GM19239 (cell line): ENCODE measurements at regions not wholly inside any gene's neighbourhood (a gene's known extent, or its start where the extent isn't known, plus 50 kb on each side); places are given as distances from the start of the nearest gene placed in this dataset.

Experiments
- DNase-seq: peaks from one replicate; pipeline ENCODE4 v3.0.0; 2011; ENCODE audit warnings: low spot score; ENCODE audit not compliant: insufficient read length
- FAIRE-seq: peaks from 2 replicates; lab custom pipeline; 2011; peaks lifted over from hg19 to GRCh38; lab: Jason Lieb, UNC

GRCh38 chr9:1261266-1261665, 211.1 kb downstream of the DMRT2 start:
- DNase-seq (no peak), FAIRE-seq (no peak)

GRCh38 chr9:1261879-1262766, 212.0 kb downstream of the DMRT2 start:
- no peak for FAIRE-seq

GRCh38 chr9:1267141-1267570, 217.0 kb downstream of the DMRT2 start:
- DNase-seq (peak; percentile 2), FAIRE-seq (no peak)

More at GRCh38 chr9:1261879-1262766, 212.0 kb downstream of the DMRT2 start:
- DNase-seq: no peak

- DNase-seq: no peak
- no peak for FAIRE-seq
These were observed 217.4 kb downstream of the DMRT2 start for GRCh38 chr9:1267581-1267980.

DNA sequence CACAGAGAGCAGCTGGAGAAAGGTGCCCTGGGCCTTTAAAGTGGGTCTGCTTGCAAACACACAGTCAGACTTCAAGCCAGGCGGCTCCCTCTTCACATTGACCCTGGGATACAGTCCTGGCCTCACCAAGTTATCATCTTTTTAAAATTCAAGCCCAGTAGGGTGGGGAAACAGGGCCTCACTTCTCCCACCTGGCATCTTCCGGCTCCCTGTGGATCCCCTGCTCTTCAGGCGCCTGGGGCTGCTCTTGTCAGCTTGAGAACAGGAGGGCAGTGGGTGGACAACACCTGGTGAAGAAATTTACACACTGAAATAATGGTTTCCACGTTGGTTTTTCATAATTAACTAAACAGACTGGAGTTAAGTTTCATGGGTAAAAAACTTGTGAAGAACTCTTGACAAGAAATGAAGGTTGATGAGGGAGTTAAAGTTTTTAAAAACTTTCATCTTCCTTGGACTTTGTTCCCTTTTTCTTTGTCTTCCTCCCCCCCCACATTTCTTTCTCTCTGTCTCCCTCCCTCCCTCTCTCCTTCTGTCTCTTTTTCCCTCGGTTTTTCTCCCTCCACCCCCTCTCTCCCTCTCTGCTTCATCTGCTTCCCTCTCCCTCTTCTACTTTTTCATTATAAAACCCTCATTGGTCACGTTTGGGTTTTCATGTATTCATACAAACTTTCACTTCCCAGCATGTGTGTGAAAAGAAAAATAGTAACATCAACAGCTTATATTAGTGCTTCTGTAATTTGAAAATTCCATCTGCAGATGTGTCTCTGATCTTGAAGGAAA, 219.6 kb downstream of the DMRT2 start:
- DNase-seq (no peak), FAIRE-seq (no peak)

DNA sequence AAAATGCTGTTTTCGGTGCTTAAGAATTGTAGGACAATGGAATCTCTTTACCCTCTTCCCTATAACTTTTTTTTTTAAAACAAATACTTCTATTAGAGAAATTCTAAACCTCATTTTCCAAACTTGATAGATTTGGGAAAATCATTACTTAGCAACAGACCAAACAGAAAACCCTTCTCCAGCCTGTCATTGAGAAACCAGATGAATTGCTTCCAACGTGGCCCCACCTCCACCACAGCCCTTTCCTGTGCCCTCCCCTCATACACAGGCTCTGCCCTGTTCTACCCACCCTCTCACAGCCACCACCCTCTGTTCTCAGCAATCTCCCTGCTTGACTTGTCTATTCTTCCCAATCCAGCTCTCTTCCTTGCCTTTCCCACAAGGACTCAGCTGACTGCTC, 221.2 kb downstream of the DMRT2 start:
- FAIRE-seq: no peak
- DNase-seq: no peak

GRCh38 chr9:1271786-1272185, 221.6 kb downstream of the DMRT2 start:
- DNase-seq (no peak), FAIRE-seq (no peak)

GRCh38 chr9:1272488-1272887, 222.3 kb downstream of the DMRT2 start:
- FAIRE-seq (no peak), DNase-seq (no peak)

GRCh38 chr9:1273859-1274258, 223.7 kb downstream of the DMRT2 start:
- no peak for DNase-seq
- no peak for FAIRE-seq

DNA sequence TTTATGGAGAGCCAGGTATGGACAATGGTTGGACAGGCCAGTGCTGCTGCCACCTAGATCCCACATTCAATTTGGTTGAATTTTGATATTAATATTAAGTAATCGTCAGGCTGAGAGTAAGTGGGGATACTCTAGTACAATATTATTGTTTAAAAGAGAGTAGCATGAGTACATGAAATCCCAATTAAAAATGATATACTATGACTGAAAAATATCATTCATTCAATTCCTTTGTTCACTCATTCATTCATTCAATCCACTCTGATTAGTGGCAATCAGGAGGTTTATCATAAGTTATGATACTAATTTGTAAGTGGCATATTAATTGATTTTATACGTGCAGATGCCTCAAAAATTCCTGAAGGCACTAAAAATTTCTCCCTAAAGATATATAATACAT, 224.2 kb downstream of the DMRT2 start:
- DNase-seq: no peak
- no peak for FAIRE-seq

DNA sequence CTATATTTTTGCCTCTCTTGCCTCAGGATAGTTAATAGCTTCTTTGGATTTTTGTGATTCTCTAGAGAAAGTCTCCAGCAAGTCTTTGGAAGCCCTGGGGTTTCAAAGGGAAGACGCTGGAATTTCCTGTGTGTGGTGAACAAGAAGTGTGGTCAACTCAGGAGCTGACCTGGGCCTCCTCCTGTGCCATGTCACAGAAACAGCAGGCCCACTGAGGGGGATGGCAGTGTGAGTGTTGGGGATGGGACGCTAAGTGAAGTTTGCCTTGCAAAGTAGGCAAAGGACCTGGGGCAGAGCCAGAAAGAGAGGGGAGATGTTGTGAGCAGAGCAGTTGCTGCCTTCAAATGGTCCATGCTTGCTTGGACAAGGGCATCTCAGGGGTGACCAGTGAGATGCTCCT, 226.3 kb downstream of the DMRT2 start:
- FAIRE-seq (no peak), DNase-seq (no peak)

GRCh38 chr9:1284727-1285126, 234.6 kb downstream of the DMRT2 start:
- no peak for FAIRE-seq
- DNase-seq: no peak

DNA sequence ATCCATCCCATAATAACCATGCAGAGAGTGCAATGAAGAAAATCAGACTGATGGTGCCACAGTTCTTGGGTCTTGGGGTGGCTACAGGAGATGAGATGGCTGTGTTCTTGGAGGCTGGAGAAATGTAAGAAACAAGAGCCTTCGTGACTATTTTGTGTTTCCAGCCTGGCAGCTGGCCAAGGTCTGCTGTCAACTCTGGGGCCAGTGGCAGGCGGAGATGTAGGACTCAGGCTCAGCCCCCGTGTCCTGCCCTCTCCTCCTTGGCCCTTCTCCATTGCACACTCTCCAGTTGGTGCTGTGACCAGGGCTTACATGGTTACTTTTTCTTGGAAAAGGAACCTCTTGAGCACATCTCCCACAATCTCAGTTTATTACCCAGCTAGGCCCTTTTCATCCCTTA, 235.4 kb downstream of the DMRT2 start:
- no peak for FAIRE-seq
- DNase-seq: no peak

DNA sequence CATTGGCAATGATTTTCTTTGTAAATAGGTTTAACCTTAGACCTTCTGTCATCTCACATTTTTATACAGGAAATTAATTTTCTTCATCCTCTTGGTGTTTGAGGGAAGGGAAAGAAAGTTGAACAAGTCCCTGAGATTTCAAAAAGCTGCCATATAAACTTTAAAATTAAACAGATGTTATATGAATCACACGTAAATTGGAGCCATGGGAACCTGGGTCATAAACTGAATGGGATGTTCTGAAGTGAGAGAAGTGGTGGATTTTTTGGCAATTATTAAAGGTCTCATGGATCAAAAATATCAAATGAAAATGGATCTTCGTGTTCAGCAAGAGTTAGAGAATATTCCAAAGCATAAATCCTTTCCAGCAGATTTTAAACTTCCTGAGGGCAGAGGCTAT, 242.2 kb downstream of the DMRT2 start:
- DNase-seq: no peak
- no peak for FAIRE-seq

GRCh38 chr9:1294641-1295258, 244.6 kb downstream of the DMRT2 start:
- FAIRE-seq (no peak), DNase-seq (no peak)

GRCh38 chr9:1296331-1296730, 246.2 kb downstream of the DMRT2 start:
- no peak for FAIRE-seq
- DNase-seq: no peak

DNA sequence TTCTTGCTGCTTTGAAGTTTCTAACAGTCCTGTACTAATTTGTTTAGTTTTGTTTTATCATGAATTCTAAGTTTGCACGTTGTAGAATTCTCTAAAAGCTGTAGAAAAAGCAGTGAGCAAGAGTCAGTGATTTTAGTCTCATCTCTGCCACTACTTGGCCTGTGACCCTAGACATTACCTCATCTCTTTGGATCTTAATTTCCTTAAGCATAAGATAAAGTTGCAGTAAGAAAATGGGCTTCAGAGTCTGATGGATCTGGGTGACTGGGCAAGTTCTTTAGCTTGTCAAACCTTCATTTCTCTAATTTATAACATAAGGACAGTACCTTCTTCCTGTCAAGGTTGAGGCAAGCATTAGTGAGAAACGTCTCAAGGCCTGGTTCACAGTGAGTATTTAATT, 247.9 kb downstream of the DMRT2 start:
- FAIRE-seq (no peak), DNase-seq (no peak)

DNA sequence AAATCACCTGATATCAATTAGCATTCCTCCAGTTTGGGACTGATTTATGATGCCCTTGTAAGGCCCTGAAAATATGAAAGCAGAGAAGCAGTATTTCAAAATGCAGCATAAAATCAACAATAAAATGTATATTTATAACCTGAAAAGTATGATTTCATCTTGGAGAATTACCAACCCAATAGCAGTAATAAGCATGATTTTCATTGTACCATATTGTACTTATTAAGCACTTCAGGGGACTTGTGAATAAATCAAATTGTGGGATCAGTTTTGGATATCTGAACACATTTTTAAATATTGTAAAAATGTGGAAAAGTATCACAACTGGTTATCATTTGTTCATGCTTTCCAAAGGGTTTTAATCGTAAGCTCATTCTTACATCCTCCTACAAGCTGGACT, 250.8 kb downstream of the DMRT2 start:
- no peak for FAIRE-seq
- no peak for DNase-seq

GRCh38 chr9:1303932-1304331, 253.8 kb downstream of the DMRT2 start:
- no peak for DNase-seq
- no peak for FAIRE-seq

GRCh38 chr9:1311462-1312042, 261.4 kb downstream of the DMRT2 start:
- no peak for DNase-seq
- FAIRE-seq: no peak

DNA sequence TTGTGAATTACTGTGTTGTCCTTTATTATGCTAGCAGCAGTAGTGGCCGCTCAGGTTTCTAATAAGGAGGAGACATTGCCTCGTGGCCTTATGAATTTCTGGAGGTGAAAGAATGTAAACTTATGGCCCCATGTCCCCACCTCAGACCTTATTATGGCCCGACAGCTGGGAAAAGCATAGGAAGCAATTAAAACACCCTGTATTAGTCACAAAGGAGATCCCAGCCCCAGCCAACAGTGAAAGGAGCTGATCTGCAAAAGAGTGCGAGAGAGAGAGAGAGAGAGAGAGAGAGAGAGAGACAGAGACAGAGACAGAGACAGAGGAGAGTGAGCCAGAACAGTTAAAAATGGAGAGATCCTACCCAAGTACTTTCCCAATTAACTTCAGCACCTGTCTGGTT, 269.3 kb downstream of the DMRT2 start:
- FAIRE-seq (no peak), DNase-seq (no peak)
